ENCODE measurements at regions not wholly inside any gene's neighbourhood (a gene's known extent, or its start where the extent isn't known, plus 50 kb on each side); places are given as distances from the start of the nearest gene placed in this dataset.

DNA sequence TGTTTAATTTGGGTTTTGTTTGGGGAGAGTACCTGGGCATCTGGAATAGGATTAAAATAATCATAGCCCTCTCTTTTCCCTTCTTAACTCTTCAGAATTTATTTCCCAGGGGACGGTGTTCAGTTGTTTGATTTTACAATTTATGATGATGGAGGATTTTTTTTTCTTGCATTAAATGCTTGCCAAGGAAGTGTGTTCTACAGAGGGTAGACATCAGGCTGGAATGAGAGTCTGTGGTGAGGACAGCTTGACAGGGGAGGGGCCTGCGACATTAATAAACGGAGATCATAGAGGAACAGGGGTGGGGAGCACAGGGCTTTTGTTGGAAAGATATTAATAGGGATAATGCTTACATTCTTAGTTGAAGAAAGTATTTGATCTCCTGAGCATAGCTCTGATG is 297.5 kb downstream of the CLIC5 start:
- H3K9ac ChIP-seq (ENCODE audit: low read depth, low read length): no peak overlapping the region
- H3K4me2 ChIP-seq (ENCODE audit: low read length): no peak overlapping the region
- no peaks in the 10 kb centered on the region for H3K36me3 ChIP-seq (ENCODE audit: insufficient read depth, low read length)
- no peak overlapping the region for H3K4me3 ChIP-seq (ENCODE audit: low read length)
- no peaks in the 10 kb centered on the region for H3K27me3 ChIP-seq (ENCODE audit: control insufficient read depth, insufficient read depth, low read length)
- no peaks in the 10 kb centered on the region for H3K9me3 ChIP-seq (replicated peaks; ENCODE audit: low read length)
- peaks cover 34% of the 10 kb centered on the region for H3K4me1 ChIP-seq (ENCODE audit: control insufficient read depth, insufficient read depth, low read length)

DNA sequence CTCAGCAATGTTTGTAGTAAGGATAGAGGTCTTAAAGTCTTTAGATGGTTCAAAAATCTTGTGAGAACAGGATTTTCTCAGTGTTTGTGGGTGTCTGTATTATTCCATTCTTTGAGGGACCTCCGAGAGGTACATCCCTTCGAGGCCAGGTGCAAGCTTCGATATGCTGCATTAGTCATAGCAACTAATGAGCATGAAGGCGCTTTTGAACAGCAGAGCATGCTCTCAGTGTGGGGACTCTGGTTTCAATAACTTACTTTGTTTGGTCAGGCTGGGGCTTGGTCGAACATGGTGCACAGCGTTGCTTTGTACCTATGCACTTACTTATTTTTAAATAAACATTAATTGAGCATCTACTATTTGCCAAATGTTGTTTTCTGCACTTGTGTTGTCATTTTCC is 297.9 kb downstream of the CLIC5 start:
- no peaks in the 10 kb centered on the region for H3K9me3 ChIP-seq (replicated peaks; ENCODE audit: low read length)
- H3K9ac ChIP-seq (ENCODE audit: low read depth, low read length): no peak overlapping the region
- H3K4me2 ChIP-seq (ENCODE audit: low read length): no peak overlapping the region
- H3K27me3 ChIP-seq (ENCODE audit: control insufficient read depth, insufficient read depth, low read length): no peaks in the 10 kb centered on the region
- peaks cover 35% of the 10 kb centered on the region for H3K4me1 ChIP-seq (ENCODE audit: control insufficient read depth, insufficient read depth, low read length)
- no peaks in the 10 kb centered on the region for H3K36me3 ChIP-seq (ENCODE audit: insufficient read depth, low read length)
- no peak overlapping the region for H3K4me3 ChIP-seq (ENCODE audit: low read length)

DNA sequence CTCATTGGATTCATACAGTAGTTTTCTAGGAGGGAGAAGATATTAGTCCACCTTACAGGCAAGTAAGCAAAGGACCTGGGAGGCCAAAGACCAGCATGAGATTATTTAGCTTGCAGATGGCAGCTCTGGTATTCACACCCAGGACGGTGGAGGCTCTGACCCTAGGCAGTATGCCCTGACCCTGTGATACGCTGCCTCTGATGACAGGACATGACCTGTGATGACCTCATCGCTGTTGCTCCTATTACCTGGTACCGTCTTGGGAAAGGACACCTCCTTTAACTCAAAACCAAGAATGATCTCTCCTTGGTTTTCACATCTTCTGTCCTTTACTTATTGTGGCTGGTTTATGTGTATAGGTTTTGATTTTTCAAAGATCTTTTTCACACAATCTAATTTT is 298.6 kb downstream of the CLIC5 start:
- H3K9me3 ChIP-seq (replicated peaks; ENCODE audit: low read length): no peaks in the 10 kb centered on the region
- peaks cover 39% of the 10 kb centered on the region for H3K4me1 ChIP-seq (ENCODE audit: control insufficient read depth, insufficient read depth, low read length)
- no peaks in the 10 kb centered on the region for H3K27me3 ChIP-seq (ENCODE audit: control insufficient read depth, insufficient read depth, low read length)
- no peak overlapping the region for H3K4me3 ChIP-seq (ENCODE audit: low read length)
- H3K9ac ChIP-seq (ENCODE audit: low read depth, low read length): no peak overlapping the region
- no peak overlapping the region for H3K4me2 ChIP-seq (ENCODE audit: low read length)
- no peaks in the 10 kb centered on the region for H3K36me3 ChIP-seq (ENCODE audit: insufficient read depth, low read length)

- H3K4me1 ChIP-seq (ENCODE audit: control insufficient read depth, insufficient read depth, low read length): peaks cover 50% of the 10 kb centered on the region
- H3K4me2 ChIP-seq (ENCODE audit: low read length): no peak overlapping the region
- no peak overlapping the region for H3K9ac ChIP-seq (ENCODE audit: low read depth, low read length)
- H3K27me3 ChIP-seq (ENCODE audit: control insufficient read depth, insufficient read depth, low read length): no peaks in the 10 kb centered on the region
- H3K36me3 ChIP-seq (ENCODE audit: insufficient read depth, low read length): no peaks in the 10 kb centered on the region
- no peak overlapping the region for H3K4me3 ChIP-seq (ENCODE audit: low read length)
- H3K9me3 ChIP-seq (replicated peaks; ENCODE audit: low read length): no peaks in the 10 kb centered on the region
Observed at GRCh38 chr6:45715508-45715803, 300.2 kb downstream of the CLIC5 start.

- no peak overlapping the region for H3K4me3 ChIP-seq (ENCODE audit: low read length)
- H3K9me3 ChIP-seq (replicated peaks; ENCODE audit: low read length): no peaks in the 10 kb centered on the region
- H3K27me3 ChIP-seq (ENCODE audit: control insufficient read depth, insufficient read depth, low read length): no peaks in the 10 kb centered on the region
- peak overlapping the region; percentile 58 for H3K9ac ChIP-seq (ENCODE audit: low read depth, low read length)
- peak overlapping the region; percentile 36 for H3K4me2 ChIP-seq (ENCODE audit: low read length)
- H3K4me1 ChIP-seq (ENCODE audit: control insufficient read depth, insufficient read depth, low read length): peaks cover 56% of the 10 kb centered on the region
- no peaks in the 10 kb centered on the region for H3K36me3 ChIP-seq (ENCODE audit: insufficient read depth, low read length)
Observed at GRCh38 chr6:45714741-45715507, 300.7 kb downstream of the CLIC5 start.

DNA sequence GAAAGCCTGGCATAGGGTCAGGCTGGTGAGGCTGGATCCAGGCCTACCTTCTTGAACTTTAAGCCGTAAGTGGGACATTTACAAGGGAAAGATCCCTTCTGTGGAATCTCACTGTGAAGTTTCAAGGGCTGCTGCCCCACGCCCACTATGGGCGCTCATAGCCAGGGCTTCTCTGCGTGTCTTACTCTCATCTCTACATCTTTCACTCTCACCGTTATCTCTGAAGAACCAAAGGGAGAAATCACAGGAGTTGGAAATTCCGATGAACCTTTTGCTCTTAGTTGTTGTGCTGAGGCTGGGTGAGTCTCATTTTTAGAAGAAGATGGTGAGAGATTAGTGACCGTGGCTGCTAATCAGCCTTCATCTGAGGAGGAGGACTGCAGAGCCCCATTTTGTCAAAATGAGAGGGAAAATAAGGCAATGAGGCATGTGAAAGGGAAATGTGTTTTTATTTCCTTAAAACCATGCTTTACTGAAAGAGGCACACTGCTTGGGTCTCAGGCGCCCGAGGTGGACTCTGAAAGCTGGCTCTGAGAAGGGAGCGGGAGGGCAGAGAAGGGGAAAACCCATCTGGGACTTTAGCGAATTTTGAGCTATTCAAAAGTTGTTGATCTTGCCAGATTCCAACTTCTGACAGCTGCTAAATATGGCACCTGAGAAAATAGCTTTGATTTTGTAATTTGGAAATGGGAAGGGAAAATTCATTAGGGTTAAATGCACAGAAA is 301.5 kb downstream of the CLIC5 start:
- H3K9ac ChIP-seq (ENCODE audit: low read depth, low read length): peak overlapping the region; percentile 58
- H3K9me3 ChIP-seq (replicated peaks; ENCODE audit: low read length): no peaks in the 10 kb centered on the region
- H3K27me3 ChIP-seq (ENCODE audit: control insufficient read depth, insufficient read depth, low read length): no peaks in the 10 kb centered on the region
- no peak overlapping the region for H3K4me3 ChIP-seq (ENCODE audit: low read length)
- no peaks in the 10 kb centered on the region for H3K36me3 ChIP-seq (ENCODE audit: insufficient read depth, low read length)
- H3K4me1 ChIP-seq (ENCODE audit: control insufficient read depth, insufficient read depth, low read length): peaks cover 55% of the 10 kb centered on the region
- peak overlapping the region; percentile 36 for H3K4me2 ChIP-seq (ENCODE audit: low read length)
